ENCODE measurements at regions not wholly inside any gene's neighbourhood (a gene's known extent, or its start where the extent isn't known, plus 50 kb on each side); places are given as distances from the start of the nearest gene placed in this dataset.

GRCh38 chr3:105923140-105923539, 54.3 kb upstream of the CBLB start:
- intact Hi-C loops (cut with DNase I; ENCODE audit: low total_unique reads), result no loop called here
- no peak overlapping the region for H3K4me3 ChIP-seq
- TF ChIP-seq POLR2A (IDR thresholded peaks at IDR 0.05) (no peak), CTCF (IDR thresholded peaks at IDR 0.05) (no peak)
- H3K9me3 ChIP-seq, result no peaks in the 10 kb centered on the region
- no peak for DNase-seq
- H3K4me1 ChIP-seq, result no peaks in the 10 kb centered on the region
- H3K27me3 ChIP-seq, result no peaks in the 10 kb centered on the region
- H3K27ac ChIP-seq, result no peak overlapping the region
- no peaks in the 10 kb centered on the region for H3K36me3 ChIP-seq

- no peak for DNase-seq
- H3K27me3 ChIP-seq, result no peaks in the 10 kb centered on the region
- no peak overlapping the region for H3K27ac ChIP-seq
- no peaks in the 10 kb centered on the region for H3K4me1 ChIP-seq
- intact Hi-C loops (cut with DNase I; ENCODE audit: low total_unique reads), result no loop called here
- H3K9me3 ChIP-seq, result no peaks in the 10 kb centered on the region
- TF ChIP-seq CTCF (IDR thresholded peaks at IDR 0.05) (no peak), POLR2A (IDR thresholded peaks at IDR 0.05) (no peak)
- no peaks in the 10 kb centered on the region for H3K36me3 ChIP-seq
- no peak overlapping the region for H3K4me3 ChIP-seq
These were observed 58.9 kb upstream of the CBLB start for GRCh38 chr3:105927741-105928140.

- Histone ChIP-seq H3K4me3 (no peak overlapping the region), H3K27me3 (no peaks in the 10 kb centered on the region), H3K9me3 (no peaks in the 10 kb centered on the region), H3K4me1 (no peaks in the 10 kb centered on the region), H3K36me3 (no peaks in the 10 kb centered on the region), H3K27ac (no peak overlapping the region)
- TF ChIP-seq POLR2A (IDR thresholded peaks at IDR 0.05) (no peak), CTCF (IDR thresholded peaks at IDR 0.05) (no peak)
- DNase-seq, result no peak
- intact Hi-C loops (cut with DNase I; ENCODE audit: low total_unique reads), result no loop called here
These were observed 61.9 kb upstream of the CBLB start for GRCh38 chr3:105930733-105931132.

GRCh38 chr3:105931500-105931899, 62.7 kb upstream of the CBLB start:
- intact Hi-C loops (cut with DNase I; ENCODE audit: low total_unique reads), result no loop called here
- TF ChIP-seq POLR2A (IDR thresholded peaks at IDR 0.05) (no peak), CTCF (IDR thresholded peaks at IDR 0.05) (no peak)

GRCh38 chr3:105933871-105934270, 65.1 kb upstream of the CBLB start:
- TF ChIP-seq POLR2A (IDR thresholded peaks at IDR 0.05) (no peak), CTCF (IDR thresholded peaks at IDR 0.05) (no peak)
- H3K4me1 ChIP-seq, result no peaks in the 10 kb centered on the region
- H3K27ac ChIP-seq, result no peak overlapping the region
- H3K27me3 ChIP-seq, result no peaks in the 10 kb centered on the region
- intact Hi-C loops (cut with DNase I; ENCODE audit: low total_unique reads), result no loop called here
- H3K4me3 ChIP-seq, result no peak overlapping the region
- DNase-seq, result no peak
- H3K36me3 ChIP-seq, result no peaks in the 10 kb centered on the region
- H3K9me3 ChIP-seq, result no peaks in the 10 kb centered on the region

More at GRCh38 chr3:105931500-105931899, 62.7 kb upstream of the CBLB start:
- H3K9me3 ChIP-seq, result no peaks in the 10 kb centered on the region
- H3K4me1 ChIP-seq, result no peaks in the 10 kb centered on the region
- no peak for DNase-seq
- no peak overlapping the region for H3K4me3 ChIP-seq
- no peaks in the 10 kb centered on the region for H3K27me3 ChIP-seq
- no peaks in the 10 kb centered on the region for H3K36me3 ChIP-seq
- no peak overlapping the region for H3K27ac ChIP-seq

All from uterus (tissue), 3 donors.